ENCODE measurements at regions not wholly inside any gene's neighbourhood (a gene's known extent, or its start where the extent isn't known, plus 50 kb on each side); places are given as distances from the start of the nearest gene placed in this dataset.

DNA sequence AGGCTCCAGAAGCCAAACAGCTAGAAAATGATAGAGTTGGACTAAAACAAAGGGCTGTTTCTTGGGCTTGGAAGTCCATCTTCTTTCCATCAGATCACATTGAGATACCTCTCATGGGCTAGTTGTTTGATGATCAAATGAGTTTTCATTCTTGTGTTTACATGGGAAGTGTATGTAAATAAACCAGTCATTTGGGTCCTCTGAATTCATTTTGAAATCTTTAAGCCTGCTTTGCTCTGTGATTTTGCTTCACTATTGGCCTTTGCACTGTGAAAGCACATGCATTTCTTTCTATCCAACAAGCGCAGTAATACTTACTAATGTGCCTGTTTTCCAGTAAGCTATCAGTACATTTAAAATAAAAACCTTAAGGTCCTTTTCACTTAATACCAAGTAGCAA, 200.5 kb upstream of the IRS2 start:
- TF ChIP-seq, protein P1, sequence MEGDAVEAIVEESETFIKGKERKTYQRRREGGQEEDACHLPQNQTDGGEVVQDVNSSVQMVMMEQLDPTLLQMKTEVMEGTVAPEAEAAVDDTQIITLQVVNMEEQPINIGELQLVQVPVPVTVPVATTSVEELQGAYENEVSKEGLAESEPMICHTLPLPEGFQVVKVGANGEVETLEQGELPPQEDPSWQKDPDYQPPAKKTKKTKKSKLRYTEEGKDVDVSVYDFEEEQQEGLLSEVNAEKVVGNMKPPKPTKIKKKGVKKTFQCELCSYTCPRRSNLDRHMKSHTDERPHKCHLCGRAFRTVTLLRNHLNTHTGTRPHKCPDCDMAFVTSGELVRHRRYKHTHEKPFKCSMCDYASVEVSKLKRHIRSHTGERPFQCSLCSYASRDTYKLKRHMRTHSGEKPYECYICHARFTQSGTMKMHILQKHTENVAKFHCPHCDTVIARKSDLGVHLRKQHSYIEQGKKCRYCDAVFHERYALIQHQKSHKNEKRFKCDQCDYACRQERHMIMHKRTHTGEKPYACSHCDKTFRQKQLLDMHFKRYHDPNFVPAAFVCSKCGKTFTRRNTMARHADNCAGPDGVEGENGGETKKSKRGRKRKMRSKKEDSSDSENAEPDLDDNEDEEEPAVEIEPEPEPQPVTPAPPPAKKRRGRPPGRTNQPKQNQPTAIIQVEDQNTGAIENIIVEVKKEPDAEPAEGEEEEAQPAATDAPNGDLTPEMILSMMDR (IDR thresholded peaks at IDR 0.05) = no peak
- TF ChIP-seq POLR2A (IDR thresholded peaks at IDR 0.05) (no peak), POLR2AphosphoS5 (IDR thresholded peaks at IDR 0.05; ENCODE audit: insufficient read depth in 1 of 2, low read depth in 1 of 2) (no peak)

Data from vagina (tissue), 2 donors.